ENCODE measurements at regions not wholly inside any gene's neighbourhood (a gene's known extent, or its start where the extent isn't known, plus 50 kb on each side); places are given as distances from the start of the nearest gene placed in this dataset.
"Not testable (repeated sequence)": the region's sequence is repeated elsewhere in the genome, so short reads cannot be mapped to it uniquely, and the experiment has no call there.

DNA sequence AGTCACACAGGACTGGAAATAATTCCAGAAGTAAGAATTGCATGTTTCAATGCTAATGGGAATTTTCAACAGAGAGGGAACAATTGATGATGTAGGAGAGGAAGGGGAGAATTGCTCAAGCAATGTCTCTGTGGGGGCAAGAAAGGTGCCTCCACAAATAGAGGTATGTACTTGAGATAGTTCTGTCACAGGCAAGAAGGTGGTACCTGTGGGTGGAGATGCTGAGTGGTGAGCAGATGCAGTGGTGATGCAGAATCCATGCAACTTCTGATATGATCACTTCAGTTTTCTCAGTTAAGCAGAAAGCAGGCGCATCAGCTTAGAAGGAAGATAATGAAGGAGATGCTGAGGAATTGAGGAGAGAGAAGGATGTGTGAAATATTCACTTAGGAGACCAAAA, 55.1 kb upstream of the SEC24B start:
- no peak for DNase-seq (ENCODE audit: low read depth, low spot score)

DNA sequence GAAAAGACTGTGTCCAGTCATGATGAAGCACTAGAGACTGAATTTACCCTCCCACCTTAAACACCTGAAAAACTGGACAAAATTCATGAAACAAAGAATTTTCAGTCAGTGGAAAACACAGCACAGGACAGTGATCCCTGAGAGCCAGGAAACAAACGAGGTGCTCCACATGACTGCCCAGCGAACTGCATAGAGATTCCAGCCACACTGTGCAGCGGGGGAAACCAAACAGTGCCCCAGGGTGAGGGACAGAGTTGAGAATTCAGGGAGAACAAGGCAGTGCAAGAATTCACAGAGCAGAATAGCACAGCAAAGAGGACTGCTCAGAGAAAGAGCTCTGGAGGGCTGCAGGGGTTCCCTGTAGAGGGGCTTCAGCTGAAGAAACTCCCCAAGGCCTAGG, 55.5 kb upstream of the SEC24B start:
- no peak for DNase-seq (ENCODE audit: low read depth, low spot score)

DNA sequence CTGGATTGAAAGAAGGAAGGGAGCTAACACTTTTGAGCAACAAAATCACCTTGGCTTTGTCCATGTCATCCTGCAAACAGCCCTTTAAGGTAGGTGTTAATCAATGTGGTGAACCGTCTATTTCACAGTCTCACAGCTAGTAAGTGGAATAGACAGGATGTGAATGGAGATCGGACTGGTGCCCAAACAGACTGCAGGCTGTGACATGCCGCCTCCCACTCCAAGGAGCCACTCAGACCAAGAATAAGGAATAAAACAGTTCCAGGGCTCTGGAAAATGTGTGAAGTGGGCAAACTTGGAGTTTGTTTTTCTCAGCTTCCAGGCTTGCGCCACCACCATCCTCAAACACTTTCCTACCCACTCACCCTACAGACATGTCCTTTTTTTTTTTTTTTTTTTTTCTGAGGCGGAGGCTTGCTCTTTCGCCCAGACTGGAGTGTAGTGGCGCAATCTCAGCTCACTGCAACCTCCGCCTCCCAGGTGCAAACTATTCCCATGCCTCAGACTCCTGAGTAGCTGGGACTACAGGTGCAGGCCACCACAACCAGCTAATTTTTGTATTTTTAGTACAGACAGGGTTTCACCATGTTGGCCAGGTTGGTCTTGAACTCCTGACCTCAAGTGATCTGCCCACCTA, 57.7 kb upstream of the SEC24B start:
- no peak for DNase-seq (ENCODE audit: low read depth, low spot score)

DNA sequence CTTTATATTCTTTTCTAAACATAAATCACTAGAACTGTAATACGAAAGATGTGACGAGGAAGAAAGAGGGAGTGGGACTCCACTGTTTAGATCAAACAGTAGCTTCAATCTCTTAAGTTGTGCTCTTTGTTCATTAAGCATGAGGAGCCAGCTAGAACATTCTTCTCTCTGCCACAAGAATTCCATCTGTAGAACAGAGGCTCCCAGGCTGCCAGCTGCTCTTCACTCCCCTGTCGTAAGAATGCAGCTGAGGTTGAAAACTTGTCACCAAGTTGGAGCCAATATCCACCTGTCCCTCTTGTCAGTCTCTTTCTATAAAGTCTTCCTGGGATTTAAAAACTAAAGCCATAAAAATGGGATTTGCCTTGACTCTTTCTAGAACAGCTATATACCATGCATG, 65.0 kb upstream of the SEC24B start:
- DNase-seq (ENCODE audit: low read depth, low spot score) = peak; percentile 78

DNA sequence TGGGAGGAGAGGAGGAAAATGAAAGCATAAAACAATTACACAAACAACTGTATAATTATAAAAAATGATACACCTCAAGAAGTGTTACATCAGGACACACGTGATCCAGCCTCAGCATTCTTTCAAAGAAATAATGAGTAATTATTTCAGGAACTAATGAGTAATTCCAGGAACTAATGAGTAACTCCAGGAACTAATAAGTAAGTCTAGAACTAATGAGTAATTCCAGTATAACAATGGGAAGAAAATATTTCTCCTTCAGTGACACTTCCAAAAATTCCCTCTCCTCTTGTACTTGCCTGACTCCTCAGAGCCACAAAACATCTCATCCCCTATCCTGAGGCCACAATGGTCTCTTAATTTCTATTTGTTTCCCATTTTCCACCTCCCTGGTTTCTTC, 63.5 kb upstream of the COL25A1 start:
- no peak for DNase-seq (ENCODE audit: low read depth, low spot score)

DNA sequence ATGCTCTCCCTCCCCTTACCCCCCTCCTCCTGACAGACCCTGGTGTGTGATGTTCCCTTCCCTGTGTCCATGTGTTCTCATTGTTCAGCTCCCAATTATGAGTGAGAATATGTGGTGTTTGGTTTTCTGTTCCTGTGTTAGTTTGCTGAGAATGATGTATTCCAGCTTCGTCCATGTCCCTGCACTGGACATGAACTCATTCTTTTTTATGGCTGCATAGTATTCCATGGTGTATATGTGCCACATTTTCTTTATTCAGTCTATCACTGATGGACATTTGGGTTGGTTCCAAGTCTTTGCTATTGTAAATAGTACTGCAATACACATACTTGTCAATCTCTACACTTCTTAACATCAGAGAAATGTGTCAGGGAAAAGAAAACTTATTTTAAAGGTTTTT, 62.8 kb upstream of the COL25A1 start:
- not testable (repeated sequence) for DNase-seq (ENCODE audit: low read depth, low spot score)

DNA sequence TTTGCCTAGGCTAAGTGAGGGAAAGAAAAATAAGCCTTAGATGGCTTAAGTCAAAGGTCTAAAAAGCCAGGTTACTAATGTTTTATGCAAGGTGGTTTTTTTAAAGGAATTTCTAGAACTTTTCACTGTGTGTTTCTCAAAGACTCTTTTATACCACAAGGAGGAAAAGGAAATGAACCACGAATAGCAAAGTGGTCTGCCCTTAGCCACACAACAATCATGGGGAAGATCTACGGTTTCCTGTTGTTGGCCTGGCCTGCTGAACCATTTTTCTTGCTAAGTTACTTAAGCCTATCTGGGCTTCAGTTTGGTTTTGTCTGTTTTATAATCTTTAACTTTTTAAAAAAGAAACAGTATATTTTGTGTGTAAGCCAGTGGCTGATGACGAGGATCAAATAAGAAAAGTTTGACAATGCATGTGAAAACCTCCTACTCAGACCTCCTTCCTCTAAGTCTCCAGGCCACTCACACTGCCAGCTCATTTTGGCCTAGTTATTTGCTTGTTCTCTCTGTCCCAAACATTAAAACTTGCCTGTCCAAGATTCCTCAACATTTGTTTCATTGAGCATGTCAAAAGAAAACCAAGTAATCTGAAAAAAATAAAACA, 56.7 kb upstream of the COL25A1 start:
- peak; percentile 11 for DNase-seq (ENCODE audit: low read depth, low spot score)

DNA sequence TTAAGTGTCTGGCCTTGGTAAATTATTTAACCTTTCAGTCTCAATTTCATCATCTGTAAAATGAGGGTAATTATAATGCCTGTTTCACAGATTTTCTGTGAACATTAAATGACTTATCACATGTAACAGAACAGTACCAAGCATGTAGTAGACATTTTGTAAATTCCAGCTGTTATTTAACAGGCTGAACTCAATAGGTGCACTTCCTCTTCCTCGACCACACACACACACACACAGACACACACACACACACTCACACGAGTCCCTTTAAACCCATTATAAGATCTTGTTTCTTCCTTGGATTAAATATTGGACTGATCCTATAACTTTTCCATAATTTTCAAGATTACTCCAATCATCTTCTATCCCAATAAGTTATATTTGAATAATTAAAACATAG, 53.4 kb upstream of the COL25A1 start:
- DNase-seq (ENCODE audit: low read depth, low spot score) = no peak

DNA sequence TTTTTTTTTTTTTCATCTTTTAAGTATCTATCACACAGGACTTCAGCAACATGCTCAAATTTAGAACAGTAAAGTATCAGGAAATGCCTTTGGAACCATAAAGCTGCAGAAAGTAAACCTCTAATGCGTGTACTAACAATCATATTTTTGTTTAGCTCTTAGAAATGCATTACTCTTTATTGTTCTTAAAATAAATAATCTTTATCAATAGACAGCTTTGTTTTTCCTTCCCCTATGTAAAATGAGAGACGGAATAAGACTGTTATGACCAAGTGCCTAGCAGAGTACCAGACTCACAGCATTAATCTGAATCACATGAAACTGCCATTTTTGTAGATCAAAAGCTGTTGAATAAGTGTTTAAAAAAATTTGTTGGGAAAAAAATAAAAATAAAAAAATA, 50.5 kb upstream of the COL25A1 start:
- no peak for DNase-seq (ENCODE audit: low read depth, low spot score)

Measured in astrocyte of the hippocampus (primary cell).